ENCODE measurements at regions not wholly inside any gene's neighbourhood (a gene's known extent, or its start where the extent isn't known, plus 50 kb on each side); places are given as distances from the start of the nearest gene placed in this dataset.
A peak's percentile ranks its signal among the peaks of the same experiment; 100 is the strongest.

DNA sequence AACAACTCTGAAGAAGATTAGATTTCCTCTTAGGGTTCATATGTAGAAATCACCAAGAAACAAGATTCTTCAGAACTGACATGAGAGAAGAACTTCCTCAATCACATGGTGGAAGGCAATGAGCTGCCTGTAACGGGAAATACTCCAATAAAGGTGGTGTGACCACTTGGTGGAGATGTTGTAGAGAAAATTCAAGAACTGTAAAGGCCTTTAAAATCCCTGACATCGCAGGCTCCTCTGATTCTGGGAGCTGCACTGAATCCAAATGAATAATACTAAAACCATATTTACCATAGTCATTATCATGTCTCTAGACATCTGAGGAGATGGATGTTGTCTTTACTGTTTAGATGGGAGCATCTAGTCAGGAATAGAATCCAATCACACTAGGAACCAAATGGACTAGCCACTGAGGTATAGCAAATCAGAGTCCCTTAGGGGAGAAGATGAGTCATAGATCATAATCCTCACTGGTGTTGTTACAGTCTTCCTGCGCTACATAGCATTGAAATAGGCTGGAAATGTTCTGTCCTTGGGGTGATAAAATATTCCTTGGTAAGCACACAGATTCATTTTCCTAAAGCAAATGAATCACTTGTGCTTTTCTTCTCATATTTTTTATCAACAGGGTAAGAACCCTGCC lies 321.6 kb upstream of the TENM4 start:
- Histone ChIP-seq H3K4me3 (no peak overlapping the region), H3K4me1 (no peaks in the 10 kb centered on the region), H3K36me3 (no peaks in the 10 kb centered on the region), H3K27ac (no peak overlapping the region), H3K27me3 (no peaks in the 10 kb centered on the region), H3K9me3 (no peaks in the 10 kb centered on the region)
- WGBS, 2 donors, result 50 to 57% methylated on average over 3 of the region's 3 CpGs
- ATAC-seq (ENCODE audit: low FRiP score in 2 of 2), result no peak
- DNase-seq, result no peak
- TF ChIP-seq POLR2AphosphoS5 (IDR thresholded peaks at IDR 0.05), result no peak
- TF ChIP-seq, protein P1, sequence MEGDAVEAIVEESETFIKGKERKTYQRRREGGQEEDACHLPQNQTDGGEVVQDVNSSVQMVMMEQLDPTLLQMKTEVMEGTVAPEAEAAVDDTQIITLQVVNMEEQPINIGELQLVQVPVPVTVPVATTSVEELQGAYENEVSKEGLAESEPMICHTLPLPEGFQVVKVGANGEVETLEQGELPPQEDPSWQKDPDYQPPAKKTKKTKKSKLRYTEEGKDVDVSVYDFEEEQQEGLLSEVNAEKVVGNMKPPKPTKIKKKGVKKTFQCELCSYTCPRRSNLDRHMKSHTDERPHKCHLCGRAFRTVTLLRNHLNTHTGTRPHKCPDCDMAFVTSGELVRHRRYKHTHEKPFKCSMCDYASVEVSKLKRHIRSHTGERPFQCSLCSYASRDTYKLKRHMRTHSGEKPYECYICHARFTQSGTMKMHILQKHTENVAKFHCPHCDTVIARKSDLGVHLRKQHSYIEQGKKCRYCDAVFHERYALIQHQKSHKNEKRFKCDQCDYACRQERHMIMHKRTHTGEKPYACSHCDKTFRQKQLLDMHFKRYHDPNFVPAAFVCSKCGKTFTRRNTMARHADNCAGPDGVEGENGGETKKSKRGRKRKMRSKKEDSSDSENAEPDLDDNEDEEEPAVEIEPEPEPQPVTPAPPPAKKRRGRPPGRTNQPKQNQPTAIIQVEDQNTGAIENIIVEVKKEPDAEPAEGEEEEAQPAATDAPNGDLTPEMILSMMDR (IDR thresholded peaks at IDR 0.05), result peak in 2 of 6 experiments; percentile 22 to 26
- TF ChIP-seq EP300 (IDR thresholded peaks at IDR 0.05), result no peak
- TF ChIP-seq POLR2A (IDR thresholded peaks at IDR 0.05), result no peak

DNA sequence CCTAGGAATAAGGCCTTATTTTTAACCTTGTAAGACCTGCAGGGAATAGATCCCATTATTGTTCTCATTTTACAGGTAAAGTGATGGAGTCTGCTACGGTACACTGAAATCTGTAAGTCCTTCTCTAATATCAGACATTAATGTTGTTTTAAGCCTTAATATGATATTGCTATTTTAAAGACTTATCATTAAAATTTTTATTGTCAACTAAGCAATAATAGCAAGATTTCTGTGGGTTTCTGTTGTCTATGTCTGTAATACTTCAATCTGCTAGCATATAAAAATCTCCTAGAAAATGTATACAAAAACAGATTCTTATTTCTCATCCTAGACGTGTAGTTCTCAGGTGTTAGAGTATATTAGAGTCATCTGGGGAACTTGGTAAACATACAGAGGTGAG lies 317.5 kb upstream of the TENM4 start:
- no peaks in the 10 kb centered on the region for H3K9me3 ChIP-seq
- H3K4me3 ChIP-seq, result no peak overlapping the region
- ATAC-seq (ENCODE audit: low FRiP score in 2 of 2), result no peak
- no peaks in the 10 kb centered on the region for H3K4me1 ChIP-seq
- H3K27me3 ChIP-seq, result no peaks in the 10 kb centered on the region
- H3K27ac ChIP-seq, result no peak overlapping the region
- no peaks in the 10 kb centered on the region for H3K36me3 ChIP-seq
- 44 to 82% methylated on average over 2 of the region's 2 CpGs for WGBS, 2 donors
- DNase-seq, result no peak
- TF ChIP-seq POLR2A (IDR thresholded peaks at IDR 0.05) (no peak), EP300 (IDR thresholded peaks at IDR 0.05) (no peak), POLR2AphosphoS5 (IDR thresholded peaks at IDR 0.05) (no peak)
- TF ChIP-seq, protein P1 (IDR thresholded peaks at IDR 0.05), result no peak

DNA sequence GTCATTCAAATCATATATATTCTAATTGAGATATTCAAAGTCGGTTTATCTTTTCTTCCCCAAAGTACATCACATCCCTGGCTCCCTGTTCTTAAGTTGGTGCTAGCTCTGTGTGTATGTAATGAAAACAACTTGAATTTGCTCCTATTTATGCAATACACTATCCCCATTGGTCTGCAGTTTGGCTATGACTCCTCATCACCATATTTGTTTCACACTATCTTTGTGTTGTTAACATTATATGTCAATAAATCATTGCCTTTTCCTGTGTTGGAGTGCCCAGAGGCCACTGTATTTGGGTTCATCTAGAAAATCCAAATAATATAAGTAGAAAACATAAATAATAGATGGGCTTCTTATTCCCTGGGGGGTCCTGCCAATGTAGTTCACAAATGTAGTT lies 306.6 kb upstream of the TENM4 start:
- H3K27me3 ChIP-seq, result no peaks in the 10 kb centered on the region
- H3K36me3 ChIP-seq, result no peaks in the 10 kb centered on the region
- no peak overlapping the region for H3K27ac ChIP-seq
- no peaks in the 10 kb centered on the region for H3K9me3 ChIP-seq
- WGBS, 2 donors, result 69 to 97% methylated on average over 1 of the region's 1 CpG
- no peak for DNase-seq
- H3K4me1 ChIP-seq, result no peaks in the 10 kb centered on the region
- ATAC-seq (ENCODE audit: low FRiP score in 2 of 2), result no peak
- no peak overlapping the region for H3K4me3 ChIP-seq
- TF ChIP-seq EP300 (IDR thresholded peaks at IDR 0.05) (no peak), POLR2A (IDR thresholded peaks at IDR 0.05) (no peak), POLR2AphosphoS5 (IDR thresholded peaks at IDR 0.05) (no peak)
- TF ChIP-seq, protein P1 (IDR thresholded peaks at IDR 0.05), result no peak

DNA sequence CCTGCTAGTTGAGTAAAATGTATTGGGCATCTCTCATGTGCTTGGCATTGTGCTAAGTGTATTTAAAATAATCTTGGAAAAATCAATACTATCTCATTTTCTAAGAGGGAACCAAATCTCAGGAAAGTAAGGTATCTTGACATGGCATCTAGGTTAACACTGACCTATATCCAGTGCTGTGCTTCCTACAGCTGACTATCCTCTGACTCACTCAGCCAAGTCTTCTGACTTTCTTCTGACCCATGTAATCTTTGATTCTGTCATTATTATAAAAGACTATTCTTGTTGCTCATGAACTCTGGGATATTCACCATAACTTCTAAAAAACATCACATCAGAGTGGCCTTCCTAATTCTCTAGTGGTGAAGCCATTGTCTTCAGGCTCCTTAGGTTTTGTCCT lies 304.1 kb upstream of the TENM4 start:
- Histone ChIP-seq H3K9me3 (no peaks in the 10 kb centered on the region), H3K27me3 (no peaks in the 10 kb centered on the region), H3K4me1 (no peaks in the 10 kb centered on the region), H3K4me3 (no peak overlapping the region), H3K36me3 (no peaks in the 10 kb centered on the region), H3K27ac (no peak overlapping the region)
- ATAC-seq (ENCODE audit: low FRiP score in 2 of 2) (no peak), DNase-seq (no peak)
- TF ChIP-seq EP300 (IDR thresholded peaks at IDR 0.05) (no peak), POLR2AphosphoS5 (IDR thresholded peaks at IDR 0.05) (no peak), POLR2A (IDR thresholded peaks at IDR 0.05) (no peak)
- TF ChIP-seq, protein P1 (IDR thresholded peaks at IDR 0.05), result no peak

DNA sequence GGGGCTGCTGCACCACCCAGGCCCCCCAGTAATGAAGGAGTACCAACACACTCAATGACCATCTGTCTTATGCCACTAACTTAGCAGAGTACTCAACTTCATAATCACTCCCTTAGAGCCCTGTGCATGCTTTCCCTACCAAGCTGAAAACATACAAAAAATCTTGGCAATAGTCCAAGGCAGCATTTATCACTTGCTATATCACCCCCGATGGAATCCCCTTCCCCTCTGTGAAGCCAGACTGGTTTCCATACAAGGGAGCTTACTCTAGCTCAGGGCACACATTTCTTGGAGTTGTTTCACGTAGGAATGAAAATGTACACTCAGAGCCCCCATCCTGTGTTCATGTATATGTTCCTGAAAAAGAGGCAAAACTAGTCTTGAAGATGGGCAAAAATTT lies 301.3 kb upstream of the TENM4 start:
- WGBS, 2 donors, result 45 to 58% methylated on average over 2 of the region's 2 CpGs
- Histone ChIP-seq H3K4me3 (no peak overlapping the region), H3K9me3 (no peaks in the 10 kb centered on the region), H3K36me3 (no peaks in the 10 kb centered on the region), H3K4me1 (no peaks in the 10 kb centered on the region), H3K27ac (no peak overlapping the region), H3K27me3 (no peaks in the 10 kb centered on the region)
- ATAC-seq (ENCODE audit: low FRiP score in 2 of 2) (no peak), DNase-seq (no peak)
- TF ChIP-seq EP300 (IDR thresholded peaks at IDR 0.05) (no peak), POLR2A (IDR thresholded peaks at IDR 0.05) (no peak), POLR2AphosphoS5 (IDR thresholded peaks at IDR 0.05) (no peak)
- TF ChIP-seq, protein P1 (IDR thresholded peaks at IDR 0.05), result no peak
